GM18858 (cell line): ENCODE measurements at regions not wholly inside any gene's neighbourhood (a gene's known extent, or its start where the extent isn't known, plus 50 kb on each side); places are given as distances from the start of the nearest gene placed in this dataset.
"Not testable (repeated sequence)": the region's sequence is repeated elsewhere in the genome, so short reads cannot be mapped to it uniquely, and the experiment has no call there.

Experiments used
- ATAC-seq: cut with Tn5 transposase; IDR thresholded peaks from one replicate; pipeline ENCODE4 v1.9.1; 2021; ENCODE audit not compliant: unreplicated experiment

DNA sequence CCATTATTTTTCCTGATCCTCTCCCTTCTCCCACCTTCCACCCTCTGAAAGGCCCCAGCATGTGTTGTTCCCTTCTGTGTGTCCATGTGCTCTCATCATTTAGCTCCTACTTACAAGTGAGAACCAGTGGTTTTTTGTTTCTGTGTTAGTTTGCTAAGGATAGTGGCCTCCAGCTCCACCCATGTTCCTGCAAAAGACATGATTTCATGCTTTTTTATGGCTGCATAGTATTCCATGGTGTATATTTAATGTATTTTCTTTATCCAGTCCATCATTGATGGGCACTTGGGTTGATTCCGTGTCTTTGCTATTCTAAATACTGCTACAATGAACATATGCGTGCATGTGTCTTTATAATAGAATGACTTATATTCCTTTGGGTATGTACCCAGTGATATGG lies 89.4 kb upstream of the C1orf174 start:
- no peak for ATAC-seq

DNA sequence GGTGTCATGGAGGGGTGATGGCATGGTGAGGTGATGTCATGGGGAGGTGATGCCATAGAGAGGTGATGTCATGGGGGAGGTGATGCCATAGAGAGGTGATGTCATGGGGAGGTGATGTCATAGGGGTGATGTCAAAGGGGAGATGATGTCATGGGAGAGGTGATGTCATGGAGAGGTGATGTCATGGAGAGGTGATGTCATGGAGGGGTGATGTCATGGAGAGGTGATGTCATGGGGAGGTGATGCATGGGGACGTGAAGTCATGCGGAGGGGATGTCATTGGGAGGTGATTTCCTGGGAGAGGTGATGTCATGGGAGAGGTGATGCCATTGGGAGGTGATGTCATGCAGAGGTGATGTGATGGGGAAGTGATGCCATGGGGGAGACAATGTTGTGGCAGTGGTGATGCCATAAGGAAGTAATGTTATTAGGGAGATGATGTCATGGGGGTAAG lies 92.1 kb upstream of the C1orf174 start:
- ATAC-seq, result no peak

DNA sequence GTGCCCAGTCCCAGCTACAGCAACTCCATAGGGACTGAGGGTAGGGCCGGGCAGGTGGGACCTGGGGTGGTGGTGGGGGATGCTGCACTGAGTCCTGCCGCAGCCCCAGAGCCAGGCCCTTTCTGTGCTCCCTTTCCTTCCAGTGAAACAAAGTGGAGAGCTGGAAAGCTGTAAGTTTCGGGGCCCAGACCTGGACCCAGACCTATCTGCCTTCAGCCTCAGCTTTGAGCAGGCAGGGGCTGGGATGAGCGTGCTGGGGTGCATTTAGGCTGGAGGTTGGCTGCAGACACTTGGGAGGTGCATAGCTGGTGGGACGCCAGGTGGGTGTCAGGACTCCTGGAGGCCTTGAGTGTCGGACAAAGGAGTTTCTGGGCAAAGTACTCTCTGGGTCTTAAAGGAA lies 92.7 kb upstream of the C1orf174 start:
- no peak for ATAC-seq

DNA sequence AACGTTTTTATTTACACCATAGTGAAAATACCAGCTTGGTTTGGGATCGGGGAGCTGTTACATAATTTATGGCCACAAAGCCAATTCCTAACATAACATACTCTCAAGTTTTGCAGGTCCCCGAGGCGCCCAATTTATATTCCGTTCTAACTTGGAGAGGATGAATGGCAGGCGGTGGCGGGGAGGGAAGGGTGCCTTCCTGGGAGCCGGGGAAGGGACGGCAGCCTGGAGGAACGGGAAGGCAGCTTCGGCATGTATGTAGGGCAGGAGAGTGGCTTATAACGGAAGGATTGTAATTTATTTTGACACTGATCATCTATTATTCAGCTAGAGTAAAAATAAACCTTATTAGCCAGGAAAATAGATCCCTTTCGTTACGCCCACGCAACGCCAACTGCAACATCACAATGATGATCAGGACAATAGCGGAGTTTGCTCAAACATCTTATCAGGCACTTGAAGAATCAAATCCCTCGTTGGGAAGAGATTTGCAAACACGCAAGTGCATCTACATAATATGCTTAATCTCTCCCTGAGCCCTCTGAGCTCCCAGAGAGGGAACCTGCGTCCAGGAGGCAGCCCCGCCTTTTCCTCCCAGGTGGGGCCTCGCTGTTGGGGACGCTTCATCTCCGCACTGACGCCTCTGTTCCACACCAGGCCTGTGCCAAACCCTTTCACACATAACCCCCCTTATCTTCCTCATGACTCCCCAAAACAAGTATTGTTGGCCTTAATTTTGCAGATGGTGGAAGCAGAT lies 93.7 kb upstream of the C1orf174 start:
- ATAC-seq, result no peak

DNA sequence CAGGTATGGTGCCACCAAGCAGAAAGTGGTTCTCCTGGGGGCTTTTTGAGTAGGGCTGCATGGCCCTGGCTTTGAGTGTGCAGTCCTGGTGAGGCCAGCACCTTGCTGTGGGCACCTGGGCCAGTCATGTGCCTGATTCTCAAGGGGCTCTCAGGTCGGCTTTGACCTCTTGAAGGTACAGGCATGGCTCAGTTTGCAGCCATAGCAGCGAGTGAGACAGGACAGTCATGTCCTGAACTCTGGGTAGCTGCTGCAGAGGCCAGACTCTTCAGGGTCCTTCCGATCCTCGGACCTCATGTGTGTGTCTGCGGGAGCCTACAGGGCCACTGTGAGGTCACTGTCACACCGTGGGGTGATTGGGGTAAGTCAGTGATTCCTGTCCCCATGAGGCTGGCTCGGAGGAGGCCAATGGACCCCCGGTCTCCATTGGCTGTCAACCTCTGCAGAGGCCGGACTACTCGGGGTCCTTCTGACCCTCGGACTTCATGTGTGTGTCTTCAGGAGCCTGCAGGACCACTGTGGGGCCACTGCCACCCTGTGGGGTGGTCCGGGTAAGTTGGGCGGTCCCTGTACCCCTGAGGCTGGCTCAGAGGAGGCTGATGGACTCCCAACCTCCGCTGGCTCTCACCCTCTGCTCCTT lies 95.2 kb upstream of the C1orf174 start:
- ATAC-seq, result no peak

DNA sequence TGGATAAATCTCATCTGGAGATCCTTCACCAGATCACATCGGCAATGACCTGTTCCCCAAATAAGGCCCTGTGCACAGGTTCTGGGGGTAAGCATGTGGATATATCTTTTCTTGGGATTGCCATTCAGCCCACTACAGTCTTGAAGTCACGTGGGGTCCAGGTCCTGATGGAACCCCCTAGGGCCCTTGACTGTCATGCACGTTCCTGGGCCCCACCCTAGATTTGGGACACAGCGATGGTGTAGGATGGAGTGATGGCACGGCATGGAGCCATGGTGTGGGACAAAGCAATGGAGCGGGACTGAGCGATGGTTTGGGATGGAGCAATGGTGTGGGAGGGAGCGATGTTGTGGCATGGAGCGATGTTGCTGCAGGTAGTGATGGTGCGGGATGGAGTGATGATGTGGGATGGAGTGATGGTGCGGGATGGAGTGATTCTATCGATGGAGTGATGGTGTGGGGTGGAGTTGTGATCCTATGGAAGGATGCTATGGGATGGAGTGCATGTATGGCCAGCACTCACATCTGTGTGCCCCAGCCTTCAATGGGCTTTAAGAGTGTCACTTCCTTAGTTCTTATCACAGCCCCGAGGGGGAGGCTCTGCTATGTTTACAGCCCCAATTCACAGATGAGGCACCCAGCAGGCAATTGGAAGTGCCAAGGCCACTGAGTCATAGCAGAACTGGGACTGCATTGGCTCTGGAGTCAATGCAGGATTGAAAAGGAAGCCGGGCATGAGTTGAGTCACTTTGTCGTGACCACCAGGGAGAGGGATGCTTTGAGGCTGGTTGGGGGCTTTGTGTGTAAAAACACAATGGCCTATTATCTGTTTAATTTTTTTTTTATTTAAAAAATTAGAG lies 97.0 kb upstream of the C1orf174 start:
- no peak for ATAC-seq

DNA sequence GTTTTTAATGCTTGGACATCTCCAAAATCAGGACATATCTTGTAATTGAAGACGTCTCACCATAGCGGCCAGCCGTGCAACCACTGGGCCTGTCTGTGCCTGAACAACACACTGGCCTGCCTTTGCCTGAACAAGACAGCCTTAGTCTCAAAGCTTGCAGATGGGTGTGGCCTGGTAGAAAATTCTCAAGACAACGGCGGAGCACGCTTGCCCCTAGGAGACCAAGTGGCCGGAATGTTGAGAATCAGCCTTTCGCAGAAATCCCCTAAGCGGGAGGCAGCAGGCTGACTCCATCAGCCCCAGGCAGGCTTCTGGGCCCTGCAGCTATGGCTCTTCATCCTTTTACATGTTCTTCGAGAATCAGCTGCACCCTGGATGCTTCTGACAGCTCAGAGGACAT lies 98.0 kb upstream of the C1orf174 start:
- ATAC-seq, result no peak

DNA sequence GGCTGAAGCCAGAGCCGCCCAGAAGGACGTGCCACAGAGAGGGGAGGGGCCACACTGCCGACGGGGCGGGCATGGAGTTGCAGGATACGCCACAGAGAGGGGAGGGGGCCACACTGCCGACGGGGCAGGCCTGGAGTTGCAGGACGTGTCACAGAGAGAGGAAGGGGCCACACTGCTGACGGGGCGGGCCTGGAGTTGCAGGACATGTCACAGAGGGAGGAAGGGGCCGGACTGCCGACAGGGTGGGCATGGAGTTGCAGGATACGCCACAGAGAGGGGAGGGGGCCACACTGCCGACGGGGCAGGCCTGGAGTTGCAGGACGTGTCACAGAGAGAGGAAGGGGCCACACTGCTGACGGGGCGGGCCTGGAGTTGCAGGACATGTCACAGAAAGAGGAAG lies 99.4 kb upstream of the C1orf174 start:
- not testable (repeated sequence) for ATAC-seq

DNA sequence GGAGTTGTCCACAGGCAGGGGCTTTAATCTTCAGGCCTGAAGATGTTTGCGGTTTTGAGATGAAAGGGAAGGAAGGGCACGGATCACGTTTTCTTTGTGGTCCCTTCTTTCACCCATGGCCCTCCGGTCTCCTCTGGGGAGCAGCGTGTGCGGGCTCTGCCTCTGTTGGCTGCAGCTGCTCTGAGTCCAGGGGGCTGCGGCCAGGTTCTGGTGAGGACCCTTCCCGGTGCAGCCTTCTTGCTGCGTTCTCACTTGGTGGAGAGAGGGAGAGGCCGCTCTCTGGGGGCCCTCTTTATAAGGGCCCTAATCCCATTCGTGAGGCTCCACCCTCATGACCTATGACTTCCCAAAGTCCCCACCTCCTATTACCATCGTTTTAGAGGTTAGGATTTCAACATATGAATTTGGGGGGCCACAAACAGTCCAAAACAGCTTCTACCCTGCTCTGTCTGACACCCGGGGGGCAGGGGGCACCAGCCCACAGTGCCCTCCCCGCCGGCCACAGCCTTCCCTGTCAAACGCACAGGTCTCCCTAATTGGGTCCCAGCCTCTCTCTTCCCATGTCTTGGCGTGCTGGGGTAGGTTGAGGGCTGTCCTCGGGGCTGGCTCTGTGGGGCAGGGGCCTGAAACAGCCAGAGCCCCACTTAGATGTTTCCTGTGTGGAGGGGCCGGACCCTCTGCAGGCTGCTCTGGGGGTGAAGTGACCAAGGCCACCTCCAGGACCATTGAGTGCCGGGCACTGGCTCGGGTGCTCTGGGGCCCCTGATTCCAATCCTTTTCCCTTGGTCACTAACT lies 100.1 kb upstream of the C1orf174 start:
- ATAC-seq, result no peak

DNA sequence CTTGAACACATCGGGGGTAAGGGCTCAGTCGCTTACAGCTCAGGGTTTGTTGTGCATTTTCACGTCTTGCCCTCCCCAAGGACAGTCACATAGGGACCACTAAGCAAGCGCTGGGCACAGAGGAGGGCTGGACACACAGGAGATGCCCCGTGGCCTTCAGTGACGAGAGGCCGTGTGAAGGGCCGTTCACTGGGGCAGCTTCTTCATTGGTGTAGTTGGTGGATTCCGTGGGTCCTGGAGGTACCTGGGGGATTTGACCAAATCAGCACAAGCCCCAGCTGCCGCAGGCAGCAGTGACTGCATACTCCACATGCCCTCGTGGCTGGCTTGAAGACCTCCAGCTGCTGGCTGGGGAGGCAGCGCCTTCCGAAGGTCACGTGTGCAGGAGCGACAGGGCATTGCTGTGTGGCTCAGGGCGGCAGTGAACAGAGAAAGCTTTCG lies 100.8 kb upstream of the C1orf174 start:
- ATAC-seq, result no peak

DNA sequence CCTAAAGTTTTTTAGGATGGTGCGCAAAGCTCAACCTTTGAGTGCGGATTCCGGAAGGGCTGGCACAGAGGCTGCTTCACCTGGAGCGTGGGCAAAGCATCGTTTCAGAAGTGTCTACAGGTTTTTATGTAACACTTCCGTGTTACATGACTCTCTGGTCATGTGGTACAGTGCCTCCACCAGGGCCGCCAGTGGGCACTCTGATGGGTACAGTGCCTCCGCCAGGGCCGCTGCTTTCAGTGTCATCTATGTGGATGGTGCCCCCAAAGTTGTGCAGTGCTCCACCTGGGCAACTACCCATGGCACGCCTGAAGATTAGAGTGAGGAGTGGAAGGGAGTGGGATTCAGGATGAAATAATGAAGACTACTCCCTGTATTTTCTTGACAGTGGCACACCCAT lies 101.4 kb upstream of the C1orf174 start:
- ATAC-seq, result no peak

DNA sequence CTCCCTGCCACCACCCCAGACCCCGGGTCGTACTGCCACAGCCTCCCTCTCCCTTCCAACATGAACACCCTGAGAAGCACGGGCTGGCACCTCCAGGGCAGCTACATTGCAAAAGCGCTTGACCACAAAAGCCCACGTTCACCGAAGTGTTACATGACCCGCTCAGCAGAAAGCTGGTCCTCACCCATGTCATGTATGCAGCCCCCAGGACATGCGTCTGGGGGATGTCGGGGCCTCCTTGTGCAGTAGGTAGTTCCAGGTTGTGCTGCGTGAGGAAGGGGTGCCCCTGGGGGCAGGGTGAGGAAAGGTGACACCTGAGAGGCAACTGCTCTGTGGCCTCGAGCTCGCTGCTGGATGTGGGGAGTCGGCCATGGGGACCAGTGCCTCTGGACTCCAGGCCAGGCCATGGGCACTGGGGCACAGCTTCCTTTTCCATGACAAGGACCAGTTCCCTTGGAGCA lies 102.0 kb upstream of the C1orf174 start:
- ATAC-seq, result no peak

DNA sequence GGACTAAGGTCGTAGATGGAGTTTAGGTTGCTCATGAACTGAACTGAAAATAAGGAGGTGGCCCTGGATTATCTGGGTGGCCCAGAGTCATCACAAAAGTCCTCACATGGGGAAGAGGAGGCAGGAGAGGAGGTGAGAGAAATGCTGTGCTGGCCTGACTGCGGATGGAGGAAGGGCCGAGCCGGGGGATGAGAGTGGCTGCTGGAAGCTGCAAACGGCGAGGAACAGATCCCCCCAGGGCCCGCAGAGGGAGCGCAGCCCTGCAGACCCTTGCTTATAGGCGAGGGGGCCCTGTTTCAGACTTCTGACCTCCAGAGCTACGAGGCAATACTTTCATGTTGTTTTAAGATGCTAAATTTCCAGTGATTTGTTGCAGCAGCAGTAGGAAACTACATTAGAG lies 102.7 kb upstream of the C1orf174 start:
- no peak for ATAC-seq

DNA sequence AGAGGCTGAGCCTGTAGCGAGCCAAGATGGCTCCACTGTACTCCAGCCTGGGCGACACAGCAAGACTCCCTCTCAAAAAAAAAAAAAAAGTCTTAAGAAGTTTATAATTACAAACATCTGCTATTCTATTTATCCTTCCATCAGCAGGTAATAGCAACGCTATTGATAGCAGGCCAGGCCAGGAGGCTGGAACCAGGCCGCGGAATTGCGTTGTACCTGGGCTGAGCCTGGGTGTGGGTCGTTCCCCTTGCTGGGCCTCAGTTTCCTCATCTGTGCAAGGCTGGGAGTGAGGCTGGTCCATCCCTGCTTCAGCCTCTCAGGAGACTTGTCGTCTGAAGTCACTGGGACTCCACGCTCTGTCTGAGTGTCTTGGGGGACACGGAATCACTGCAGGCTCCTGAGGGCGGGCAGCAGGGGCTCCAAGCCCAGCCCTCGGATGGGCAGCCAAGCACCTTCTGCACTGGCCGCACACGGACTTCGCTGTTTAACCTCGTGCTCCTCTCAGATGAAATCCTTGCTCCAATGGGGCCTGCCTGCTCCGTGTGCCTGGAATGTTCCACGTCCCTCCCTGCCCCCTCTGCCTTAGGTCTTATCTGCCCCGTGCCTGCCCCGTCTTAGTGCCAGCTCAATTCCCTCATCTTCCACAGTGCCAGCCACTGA lies 103.9 kb upstream of the C1orf174 start:
- no peak for ATAC-seq

DNA sequence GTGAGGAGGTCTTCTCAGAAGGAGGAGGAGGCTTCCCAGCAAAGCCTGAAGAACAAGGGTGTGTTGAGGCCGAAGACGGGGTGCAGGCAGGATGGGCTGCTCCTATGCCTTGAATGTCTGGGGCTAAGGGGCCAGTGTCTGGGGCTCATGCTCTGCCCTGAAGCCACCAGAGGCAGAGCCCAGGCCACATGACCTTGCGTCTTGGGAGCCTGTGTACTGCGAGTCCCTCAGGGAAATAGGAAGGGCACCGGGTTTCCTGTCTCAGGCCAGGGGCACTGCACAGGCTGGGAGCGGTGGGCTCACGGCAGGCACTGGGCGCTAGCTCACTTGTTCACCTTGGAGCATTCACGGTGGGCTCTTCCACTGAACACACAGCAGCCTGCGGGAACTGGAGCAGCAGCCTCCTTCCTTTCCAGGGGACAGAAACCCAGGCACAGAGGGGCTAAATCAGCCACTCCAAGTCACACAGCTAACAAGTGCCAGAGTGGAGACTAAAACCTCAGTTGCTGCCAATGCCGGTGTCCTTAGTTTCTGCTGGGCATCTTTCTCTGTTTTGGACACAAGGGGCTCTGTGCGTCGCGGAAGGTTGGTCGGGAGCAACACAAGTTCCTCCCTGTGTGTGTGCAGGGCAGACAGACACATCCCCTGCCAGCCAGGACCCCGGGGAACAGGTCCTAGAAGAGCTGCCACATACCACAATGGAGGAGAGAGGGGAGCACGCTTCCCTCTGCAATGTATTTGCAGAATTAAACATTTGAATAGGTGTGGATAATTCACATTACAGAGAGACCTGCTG lies 104.8 kb upstream of the C1orf174 start:
- no peak for ATAC-seq

DNA sequence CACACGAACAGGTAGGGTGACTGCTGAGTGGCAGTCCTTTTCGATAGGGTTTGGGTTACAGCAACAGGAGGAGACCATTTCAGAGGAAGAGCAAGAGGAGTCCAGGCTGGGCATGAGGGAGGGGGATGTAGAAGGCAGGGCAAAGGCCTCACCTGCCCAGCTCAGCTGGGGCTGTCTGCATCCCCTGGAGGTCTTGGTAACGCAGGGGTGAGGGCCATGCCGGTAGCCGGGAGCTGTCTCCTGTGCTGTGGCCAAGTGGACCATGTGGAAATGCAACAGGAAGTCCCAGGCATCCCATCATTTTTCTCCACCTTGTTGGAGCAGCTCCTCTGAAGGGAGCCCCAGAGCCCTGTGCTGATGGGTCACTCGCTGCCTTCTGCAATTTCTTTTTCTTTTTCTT lies 105.4 kb upstream of the C1orf174 start:
- ATAC-seq, result no peak

DNA sequence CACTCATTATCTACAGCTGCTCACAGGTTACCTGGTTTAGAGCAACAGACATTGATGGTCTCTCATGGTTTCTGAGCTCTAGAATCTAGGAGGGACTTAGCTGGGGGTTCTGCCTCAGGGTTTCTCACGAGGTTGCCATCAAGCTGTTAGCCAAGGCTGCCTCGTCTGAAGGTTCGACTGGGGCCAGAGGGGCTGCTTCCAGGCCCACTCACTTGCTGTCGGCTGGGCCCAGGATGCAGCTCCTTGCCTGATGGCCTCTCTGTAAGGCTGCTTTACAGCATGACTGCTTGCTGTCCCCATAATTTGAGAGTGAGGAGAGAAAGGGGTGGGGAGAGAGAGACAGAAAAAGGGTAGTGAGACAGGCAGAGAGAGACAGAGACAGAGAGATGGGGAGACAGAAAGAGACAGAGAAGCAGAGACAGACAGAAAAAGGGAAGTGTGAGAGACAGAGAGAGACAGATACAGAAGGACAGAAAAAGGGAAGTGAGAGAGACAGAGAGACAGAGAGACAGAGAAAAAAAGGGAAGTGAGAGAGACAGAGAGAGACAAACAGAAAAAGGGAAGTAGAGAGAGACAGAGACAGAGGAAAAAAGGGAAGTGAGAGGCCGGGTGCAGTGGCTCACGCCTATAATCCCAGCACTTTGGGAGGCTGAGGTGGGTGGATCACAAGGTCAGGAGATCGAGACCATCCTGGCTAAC lies 106.8 kb upstream of the C1orf174 start:
- ATAC-seq, result no peak

DNA sequence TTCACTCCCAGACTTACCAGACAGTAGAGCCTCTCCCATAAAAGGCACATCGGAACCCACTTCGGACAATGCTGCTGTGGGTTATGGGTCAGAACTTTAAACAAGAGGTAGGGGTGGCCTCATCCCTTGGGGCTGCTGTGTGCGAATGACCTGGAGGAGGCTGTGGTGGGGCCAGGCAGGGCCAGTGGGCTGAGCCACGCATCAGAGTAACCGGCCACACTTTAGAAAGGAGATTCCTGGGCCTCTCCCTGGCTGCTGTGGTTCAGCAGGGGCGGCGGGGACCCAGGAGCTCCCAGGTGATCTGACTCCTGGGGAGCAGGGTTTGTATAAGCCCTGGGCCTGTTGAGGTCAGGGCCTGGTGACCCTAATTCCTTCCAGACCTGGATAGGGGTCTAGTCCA lies 110.2 kb upstream of the C1orf174 start:
- ATAC-seq, result no peak
